Endothelial cell of umbilical vein (primary cell): ENCODE measurements at regions not wholly inside any gene's neighbourhood (a gene's known extent, or its start where the extent isn't known, plus 50 kb on each side); places are given as distances from the start of the nearest gene placed in this dataset.

ENCODE experiments used
- BruUV-seq: library from RNA; stranded (reverse); fragments of 400-500 nt; replicated peaks from 2 replicates; lab custom pipeline; 2021; lab: Mats Ljungman, UMichigan
- CTCF ChIA-PET: fragments of 300-600, 350-600 bp; sonication (Branson Sonifier 250); formaldehyde crosslinking; loops from one replicate; lab custom pipeline; 2021; ENCODE audit warnings: antibody characterized with exemption, inconsistent platforms; lab: Charles Lee
- POLR2A ChIA-PET: fragments of 300-600, 350-600 bp; sonication (Branson Sonifier 250); formaldehyde crosslinking; loops from one replicate; lab custom pipeline; 2021; ENCODE audit warnings: antibody characterized with exemption, inconsistent platforms; lab: Charles Lee
- DNase-seq: peaks from one replicate; pipeline ENCODE4 v3.0.0-alpha.2; 2011; ENCODE audit warnings: low read depth, low spot score
- FAIRE-seq: peaks from 2 replicates; lab custom pipeline; 2011; peaks lifted over from hg19 to GRCh38; lab: Jason Lieb, UNC
- H2AFZ ChIP-seq: 2 replicates; pipeline ENCODE4 v1.6.0; 2012; ENCODE audit warnings: low read depth, low read length, control low read depth, inconsistent platforms
- H3K27ac ChIP-seq: 2 replicates; pipeline ENCODE4 v1.5.1; 2011; ENCODE audit warnings: low read depth, mild to moderate bottlenecking, control low read depth, low read length, moderate library complexity; ENCODE audit not compliant: insufficient read depth
- H3K27me3 ChIP-seq, 2 experiments: 2 replicates each; pipeline versions ENCODE4 v1.6.0 to v1.6.1; 2011; ENCODE audit warnings: low read length in 2 of 2, mixed read lengths in 1 of 2; ENCODE audit not compliant: control insufficient read depth in 2 of 2, insufficient read depth in 2 of 2
- H3K36me3 ChIP-seq, 2 experiments: 2 replicates in 1 of 2; 3 replicates in 1 of 2; pipeline ENCODE4 v1.5.1; 2011; ENCODE audit warnings: low read length in 2 of 2, mild to moderate bottlenecking in 1 of 2, moderate library complexity in 1 of 2; ENCODE audit not compliant: control insufficient read depth in 2 of 2, insufficient read depth in 2 of 2; ENCODE audit errors: extremely low read depth in 1 of 2
- H3K4me1 ChIP-seq: 3 replicates; pipeline ENCODE4 v1.5.1; 2011; ENCODE audit warnings: mild to moderate bottlenecking, low read length; ENCODE audit not compliant: control insufficient read depth, insufficient read depth; ENCODE audit errors: extremely low read depth
- H3K4me2 ChIP-seq: 2 replicates; pipeline ENCODE4 v1.6.1; 2011; ENCODE audit warnings: low read length, control low read depth, mixed read lengths; ENCODE audit not compliant: insufficient read depth
- H3K4me3 ChIP-seq, 3 experiments: fragments of 200-600 bp in 1 of 3; sonication (generic), shearing (Covaris generic) in 1 of 3; replicated peaks in 1 of 3; 2 replicates each; pipeline ENCODE4 v1.5.1; 2011 to 2016; ENCODE audit warnings: control low read depth in 3 of 3, low read length in 3 of 3, mild to moderate bottlenecking in 2 of 3, inconsistent platforms in 1 of 3, low read depth in 1 of 3, moderate library complexity in 1 of 3; ENCODE audit not compliant: insufficient read depth in 1 of 3
- H3K79me2 ChIP-seq: 2 replicates; pipeline ENCODE4 v1.6.0; 2012; ENCODE audit warnings: low read length, inconsistent platforms; ENCODE audit not compliant: control insufficient read depth, insufficient read depth
- H3K9ac ChIP-seq: replicated peaks from 2 replicates; pipeline ENCODE3; 2011; ENCODE audit warnings: low read length, control low read depth; ENCODE audit not compliant: insufficient read depth; ENCODE audit errors: extremely low read depth
- H3K9me1 ChIP-seq: replicated peaks from 3 replicates; pipeline ENCODE4 v1.6.0; 2011; ENCODE audit warnings: mild to moderate bottlenecking, low read length; ENCODE audit not compliant: control insufficient read depth, insufficient read depth; ENCODE audit errors: extremely low read depth
- H3K9me3 ChIP-seq: replicated peaks from 2 replicates; pipeline ENCODE4 v1.5.1; 2012; ENCODE audit warnings: low read length, inconsistent platforms; ENCODE audit not compliant: control insufficient read depth, insufficient read depth
- H4K20me1 ChIP-seq: replicated peaks from 2 replicates; pipeline ENCODE3; 2011; ENCODE audit warnings: mild to moderate bottlenecking, low read length; ENCODE audit not compliant: control insufficient read depth, insufficient read depth; ENCODE audit errors: extremely low read depth
- EZH2 ChIP-seq: IDR thresholded peaks from 2 replicates; pipeline ENCODE4 v1.6.1; 2012; ENCODE audit warnings: borderline replicate concordance, low read depth, mild to moderate bottlenecking, moderate library complexity, low read length, inconsistent platforms; ENCODE audit not compliant: severe bottlenecking
- FOS ChIP-seq: IDR thresholded peaks from 2 replicates; pipeline ENCODE4 v1.6.1; 2011; ENCODE audit warnings: mild to moderate bottlenecking, low read length, moderate library complexity, borderline replicate concordance; ENCODE audit not compliant: insufficient read depth
- GATA2 ChIP-seq: IDR thresholded peaks from 2 replicates; pipeline ENCODE4 v1.7.0; 2011; ENCODE audit warnings: low read depth, mild to moderate bottlenecking, moderate library complexity, mixed read lengths, low read length; ENCODE audit not compliant: insufficient read length, insufficient read depth
- JUN ChIP-seq: IDR thresholded peaks from 2 replicates; pipeline ENCODE4 v1.6.1; 2011; ENCODE audit warnings: borderline replicate concordance, low read depth; ENCODE audit not compliant: insufficient read length, insufficient read depth
- MYC ChIP-seq: IDR thresholded peaks from one replicate; pipeline ENCODE4 v1.6.1; 2011; ENCODE audit warnings: mild to moderate bottlenecking, low read depth, low read length
- POLR2A ChIP-seq: IDR thresholded peaks from 2 replicates; pipeline ENCODE4 v1.6.1; 2012; ENCODE audit warnings: low read depth, mild to moderate bottlenecking, control low read depth, low read length
- POLR2AphosphoS5 ChIP-seq: IDR thresholded peaks from 2 replicates; pipeline ENCODE4 v1.6.1; 2012; ENCODE audit warnings: low read depth, mild to moderate bottlenecking, control low read depth, low read length, moderate library complexity; ENCODE audit not compliant: insufficient read depth
- dilution Hi-C: fragments of 300-500 bp; cut with MboI; formaldehyde crosslinking; loops from one replicate; pipeline ENCODE4 v1.15.0; 2019; ENCODE audit warnings: low sequenced_read_pairs; ENCODE audit not compliant: extremely low pct_ligation_motif_present
- intact Hi-C: fragments of 100-400 bp; cut with micrococcal nuclease; formaldehyde crosslinking; loops from one replicate; pipeline ENCODE4 v1.10.0; 2022
- TF ChIP-seq, protein P1 (sequence below), 2 donors: IDR thresholded peaks; 1 replicate in 1 of 2; 2 replicates in 1 of 2; pipeline ENCODE4 v1.5.1; 2011; ENCODE audit warnings: low read length in 2 of 2, mild to moderate bottlenecking in 2 of 2, moderate library complexity in 2 of 2, control low read depth in 1 of 2, inconsistent platforms in 1 of 2, low read depth in 1 of 2; ENCODE audit not compliant: insufficient read depth in 1 of 2; ENCODE audit errors: extremely low read depth in 1 of 2
- TF ChIP-seq, protein P2 (sequence below): IDR thresholded peaks from 2 replicates; pipeline ENCODE4 v1.6.1; 2011; ENCODE audit not compliant: insufficient read depth, insufficient read length

DNA sequence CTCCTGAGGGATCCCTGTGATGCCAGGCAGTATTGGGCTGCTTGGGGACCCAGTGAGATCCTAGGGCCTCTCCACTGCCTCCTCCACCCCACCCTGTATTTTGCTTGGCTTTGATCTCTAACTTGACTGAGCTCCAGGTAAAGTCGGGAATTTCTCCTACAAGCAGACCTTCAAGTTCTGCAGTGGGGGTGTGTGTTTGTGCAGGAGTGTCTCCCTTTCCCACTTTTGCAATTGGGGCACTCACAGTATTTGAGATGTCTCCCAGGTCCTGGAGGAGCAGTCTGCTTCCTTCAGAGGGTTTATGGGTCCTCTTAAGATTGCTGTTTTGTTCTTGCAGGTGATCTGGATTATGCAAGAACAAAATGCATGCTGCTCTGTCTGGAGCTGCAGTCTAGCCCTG, 68.9 kb downstream of the ALG10B start:
- CTCF ChIA-PET, result no interaction called here
- intact Hi-C loops, result no loop called here

More for the DNA sequence above, 68.9 kb downstream of the ALG10B start:
- dilution Hi-C loops, result no loop called here
- no peaks in the 10 kb centered on the region for H3K36me3 ChIP-seq
- no TSS peak for BruUV-seq
- H3K4me1 ChIP-seq, result no peaks in the 10 kb centered on the region
- H3K79me2 ChIP-seq, result no peaks in the 10 kb centered on the region
- no peak overlapping the region for H3K27ac ChIP-seq
- POLR2A ChIA-PET, result no interaction called here
- DNase-seq, result no peak
- TF ChIP-seq FOS (no peak), MYC (no peak), GATA2 (no peak), JUN (no peak), EZH2 (no peak), POLR2A (no peak), POLR2AphosphoS5 (no peak)
- TF ChIP-seq, protein P1, sequence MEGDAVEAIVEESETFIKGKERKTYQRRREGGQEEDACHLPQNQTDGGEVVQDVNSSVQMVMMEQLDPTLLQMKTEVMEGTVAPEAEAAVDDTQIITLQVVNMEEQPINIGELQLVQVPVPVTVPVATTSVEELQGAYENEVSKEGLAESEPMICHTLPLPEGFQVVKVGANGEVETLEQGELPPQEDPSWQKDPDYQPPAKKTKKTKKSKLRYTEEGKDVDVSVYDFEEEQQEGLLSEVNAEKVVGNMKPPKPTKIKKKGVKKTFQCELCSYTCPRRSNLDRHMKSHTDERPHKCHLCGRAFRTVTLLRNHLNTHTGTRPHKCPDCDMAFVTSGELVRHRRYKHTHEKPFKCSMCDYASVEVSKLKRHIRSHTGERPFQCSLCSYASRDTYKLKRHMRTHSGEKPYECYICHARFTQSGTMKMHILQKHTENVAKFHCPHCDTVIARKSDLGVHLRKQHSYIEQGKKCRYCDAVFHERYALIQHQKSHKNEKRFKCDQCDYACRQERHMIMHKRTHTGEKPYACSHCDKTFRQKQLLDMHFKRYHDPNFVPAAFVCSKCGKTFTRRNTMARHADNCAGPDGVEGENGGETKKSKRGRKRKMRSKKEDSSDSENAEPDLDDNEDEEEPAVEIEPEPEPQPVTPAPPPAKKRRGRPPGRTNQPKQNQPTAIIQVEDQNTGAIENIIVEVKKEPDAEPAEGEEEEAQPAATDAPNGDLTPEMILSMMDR (IDR thresholded peaks at IDR 0.05; ENCODE audit: extremely low read depth in 1 of 2, insufficient read depth in 1 of 2, low read depth in 1 of 2, low read length in 2 of 2), result no peak
- TF ChIP-seq, protein P2, sequence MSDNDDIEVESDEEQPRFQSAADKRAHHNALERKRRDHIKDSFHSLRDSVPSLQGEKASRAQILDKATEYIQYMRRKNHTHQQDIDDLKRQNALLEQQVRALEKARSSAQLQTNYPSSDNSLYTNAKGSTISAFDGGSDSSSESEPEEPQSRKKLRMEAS, result no peak
- H2AFZ ChIP-seq, result no peak overlapping the region
- H3K4me3 ChIP-seq, result no peak overlapping the region
- H3K27me3 ChIP-seq, result no peaks in the 10 kb centered on the region
- H3K9me3 ChIP-seq, result peaks cover 1% of the 10 kb centered on the region
- H3K9me1 ChIP-seq, result no peaks in the 10 kb centered on the region
- H4K20me1 ChIP-seq, result no peaks in the 10 kb centered on the region
- no peak for FAIRE-seq
- no peak overlapping the region for H3K9ac ChIP-seq
- no peak overlapping the region for H3K4me2 ChIP-seq
